NCI-H146 treated with DMSO at 0.1 percent for 48 hours (cell line): ENCODE measurements at regions not wholly inside any gene's neighbourhood (a gene's known extent, or its start where the extent isn't known, plus 50 kb on each side); places are given as distances from the start of the nearest gene placed in this dataset.

Source experiments
- DNase-seq: peaks from one replicate; lab custom pipeline; 2025; ENCODE audit not compliant: unreplicated experiment; lab: John Stamatoyannopoulos, UW

- no peak for DNase-seq
Measured at GRCh38 chr15:66832664-66833063, 130.6 kb downstream of the SMAD6 start.

- DNase-seq, result no peak
Measured at GRCh38 chr15:66833371-66833770, 131.3 kb downstream of the SMAD6 start.

GRCh38 chr15:66833803-66834202, 131.8 kb downstream of the SMAD6 start:
- no peak for DNase-seq

DNA sequence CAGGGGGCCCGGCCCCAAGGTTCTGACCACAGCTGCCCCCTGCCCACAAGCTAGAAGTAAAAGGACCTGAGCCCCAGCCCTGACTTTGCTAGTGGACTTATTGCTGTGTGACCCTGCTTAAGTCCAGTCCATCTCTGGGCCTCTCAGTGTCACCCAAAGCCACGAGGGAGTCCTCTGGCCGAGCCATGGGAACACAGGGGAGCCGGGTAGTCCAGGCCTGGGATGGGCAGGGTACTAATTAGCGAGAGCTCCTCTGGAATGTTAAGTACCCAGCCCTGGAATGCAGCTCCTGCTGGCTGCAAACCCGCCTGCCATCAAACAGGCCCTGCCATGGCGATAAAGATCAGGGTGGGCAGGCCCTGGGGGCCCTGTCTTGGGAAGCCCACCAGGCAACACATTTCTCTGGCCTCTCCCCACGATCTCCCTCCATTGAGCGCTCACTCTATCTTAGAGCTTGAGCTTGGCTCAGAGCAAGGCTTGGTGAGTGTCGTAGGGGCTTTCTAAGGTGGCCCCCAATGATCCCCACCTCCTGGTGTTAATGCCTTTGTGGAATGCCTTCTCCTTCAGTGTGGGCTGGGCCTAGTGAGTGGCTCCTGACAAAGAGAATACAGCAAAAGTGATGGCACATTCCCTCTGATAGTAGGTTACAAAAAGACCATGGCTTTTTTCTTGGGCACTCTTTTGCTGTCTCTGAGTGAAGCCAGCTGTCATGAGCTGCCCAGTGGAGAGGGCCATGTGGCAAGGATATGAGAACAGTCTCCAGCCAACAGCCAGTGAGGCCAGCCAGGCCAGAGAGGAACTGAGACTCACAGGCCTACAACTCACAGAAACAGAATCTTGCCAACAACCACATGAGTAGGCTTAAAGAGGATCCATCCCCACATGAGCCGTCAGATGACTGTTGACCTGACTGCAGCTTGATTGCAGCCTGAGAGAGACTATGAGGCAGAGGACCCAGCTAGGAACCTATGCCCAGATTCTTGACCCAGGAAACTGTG, 133.1 kb downstream of the SMAD6 start:
- DNase-seq, result no peak

DNA sequence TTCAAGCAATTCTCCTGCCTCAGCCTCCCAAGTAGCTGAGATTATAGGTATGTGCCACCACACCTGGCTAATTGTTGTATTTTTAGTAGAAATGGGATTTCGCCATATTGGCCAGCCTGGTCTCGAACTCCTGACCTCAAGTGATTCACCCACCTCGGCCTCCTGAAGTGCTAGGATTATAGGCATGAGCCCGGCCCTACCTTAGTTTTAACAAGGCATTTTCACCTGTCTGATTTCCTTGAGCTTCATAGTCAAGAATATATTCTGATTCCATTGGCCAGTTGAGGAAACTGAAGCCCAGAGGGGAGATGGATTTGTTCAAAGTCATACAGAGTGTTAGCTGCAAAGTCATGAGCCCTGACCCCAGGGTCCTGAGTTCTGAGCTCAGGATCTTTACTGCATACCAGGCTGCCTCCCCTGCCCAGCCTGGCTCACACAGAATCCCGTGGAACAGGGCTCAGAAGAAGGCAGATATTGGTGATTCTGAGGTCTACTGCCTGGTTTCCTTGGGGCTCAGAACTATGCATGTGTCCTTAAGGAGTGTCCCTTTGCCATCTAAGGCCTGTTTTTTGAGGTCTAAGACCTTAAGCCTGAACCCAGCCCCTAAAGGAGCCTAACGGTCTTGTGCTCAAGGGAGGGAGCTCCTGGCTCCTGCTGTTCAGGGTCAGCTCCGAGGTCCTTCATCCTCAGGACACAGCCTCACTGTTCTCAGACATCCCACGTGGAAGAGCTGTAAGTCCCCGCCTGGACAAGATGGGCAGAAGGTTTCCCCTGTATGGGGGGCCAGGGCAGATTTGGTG, 134.4 kb downstream of the SMAD6 start:
- no peak for DNase-seq

- DNase-seq, result no peak
Measured at GRCh38 chr15:66838202-66838601, 136.2 kb downstream of the SMAD6 start.

DNA sequence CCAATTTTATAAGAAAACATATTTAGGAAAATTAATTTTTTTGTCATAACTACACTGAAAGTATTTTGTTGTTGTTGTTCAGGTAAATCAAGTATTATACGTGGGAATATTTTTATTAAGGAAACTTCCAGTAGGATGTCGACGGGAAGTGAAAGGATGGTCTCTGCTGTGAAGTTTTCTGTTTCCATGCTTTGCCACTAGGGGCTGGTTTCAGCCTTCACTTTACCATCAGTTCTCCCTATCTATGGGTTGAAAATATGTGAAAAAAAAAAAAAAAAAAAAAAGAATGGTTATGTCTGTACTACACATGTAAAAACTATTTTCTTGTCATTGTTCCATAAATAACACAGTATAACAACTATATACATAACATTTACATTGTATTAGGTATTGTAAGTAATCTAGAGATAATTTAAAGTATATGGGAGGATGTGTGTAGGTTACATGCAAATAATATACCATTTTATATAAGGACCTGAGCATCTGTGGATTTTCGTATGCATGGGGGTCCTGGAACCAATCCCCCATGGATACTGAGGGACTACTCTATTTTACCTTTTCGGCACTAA, 136.7 kb downstream of the SMAD6 start:
- DNase-seq, result no peak

DNA sequence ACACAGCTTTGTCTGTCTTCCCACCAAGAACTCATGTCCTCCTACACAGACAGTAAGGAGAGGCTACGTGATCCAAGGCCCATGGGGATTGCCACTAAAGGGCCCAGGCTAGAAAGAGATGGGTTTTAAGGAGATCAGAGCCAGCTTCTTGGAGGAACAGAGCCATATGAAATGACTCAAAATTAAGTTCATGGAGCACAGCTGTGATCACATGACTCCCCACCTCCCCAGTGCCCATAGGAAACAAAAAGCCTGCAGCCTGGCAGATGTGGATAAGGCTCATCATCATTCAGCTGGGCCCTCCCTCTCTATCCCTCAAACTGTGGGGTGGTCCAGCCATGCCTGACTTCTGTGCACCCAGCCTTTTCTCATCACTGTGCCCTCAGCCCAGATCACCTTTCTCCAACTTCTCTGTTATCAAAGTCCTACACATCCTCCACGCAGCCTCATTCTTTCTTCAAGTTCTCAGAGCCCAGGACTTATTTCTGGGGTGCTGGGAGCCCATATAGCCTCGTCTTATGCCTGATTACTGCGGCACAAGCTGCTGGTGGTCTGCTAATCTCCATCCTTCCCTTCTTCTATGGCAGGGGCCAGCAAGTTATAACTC, 137.6 kb downstream of the SMAD6 start:
- DNase-seq, result no peak

GRCh38 chr15:66840615-66841390, 138.8 kb downstream of the SMAD6 start:
- no peak for DNase-seq

GRCh38 chr15:66841953-66842681, 140.1 kb downstream of the SMAD6 start:
- no peak for DNase-seq

GRCh38 chr15:66842710-66843441, 140.8 kb downstream of the SMAD6 start:
- no peak for DNase-seq

DNA sequence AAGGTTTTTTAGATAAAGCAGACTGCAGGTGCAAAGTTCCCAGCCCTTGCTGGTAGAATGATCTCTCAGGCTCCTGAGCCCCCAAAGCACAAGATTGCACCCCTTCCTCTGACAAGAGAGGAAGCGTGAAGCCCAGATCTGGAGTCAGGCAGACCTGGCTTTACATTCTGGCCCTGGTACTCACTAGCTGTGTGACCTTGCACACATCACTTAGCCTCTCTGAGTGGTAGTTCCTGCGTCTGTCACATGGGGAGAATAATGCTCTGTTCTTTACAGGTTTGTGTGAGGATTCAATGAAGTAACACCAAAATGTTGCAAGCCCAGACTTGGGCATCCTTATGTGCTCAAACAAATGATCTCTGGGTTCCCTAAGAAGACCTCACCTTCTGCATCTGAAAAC, 141.5 kb downstream of the SMAD6 start:
- no peak for DNase-seq

DNA sequence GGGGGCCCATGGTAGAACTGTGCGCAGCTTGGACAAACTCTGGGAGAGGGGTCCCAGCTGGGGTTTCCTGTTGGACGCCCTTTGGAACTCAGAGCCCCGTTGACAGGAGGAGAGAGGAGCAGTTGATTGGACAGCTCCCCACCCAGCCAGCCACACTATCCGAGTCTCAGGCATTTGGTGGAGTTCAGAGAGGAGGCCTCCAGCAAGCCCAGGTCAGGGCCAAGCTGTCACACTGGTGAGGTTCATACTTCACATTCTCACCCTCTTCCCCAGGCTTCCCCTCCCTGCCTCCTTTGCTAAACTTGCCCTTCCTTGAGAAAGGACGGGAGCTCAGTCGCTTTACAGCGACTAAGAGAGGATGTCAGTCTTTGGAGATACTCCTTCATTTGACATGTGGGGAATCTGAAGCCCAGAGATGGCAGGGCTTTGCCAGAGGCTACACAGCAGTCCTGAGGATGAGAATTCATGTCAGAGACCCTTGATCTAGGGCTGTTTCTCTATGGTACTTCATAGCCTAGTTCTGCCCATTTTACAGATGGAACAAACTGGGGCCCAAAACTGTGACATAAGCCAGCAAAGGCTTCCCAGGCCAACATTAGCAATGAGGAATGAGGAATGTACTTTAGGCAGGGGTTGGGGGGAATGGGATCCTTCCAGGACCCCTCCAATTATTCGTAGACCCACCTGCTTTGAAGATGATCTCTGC, 142.2 kb downstream of the SMAD6 start:
- no peak for DNase-seq

GRCh38 chr15:66844747-66845145, 142.7 kb downstream of the SMAD6 start:
- DNase-seq, result no peak

DNA sequence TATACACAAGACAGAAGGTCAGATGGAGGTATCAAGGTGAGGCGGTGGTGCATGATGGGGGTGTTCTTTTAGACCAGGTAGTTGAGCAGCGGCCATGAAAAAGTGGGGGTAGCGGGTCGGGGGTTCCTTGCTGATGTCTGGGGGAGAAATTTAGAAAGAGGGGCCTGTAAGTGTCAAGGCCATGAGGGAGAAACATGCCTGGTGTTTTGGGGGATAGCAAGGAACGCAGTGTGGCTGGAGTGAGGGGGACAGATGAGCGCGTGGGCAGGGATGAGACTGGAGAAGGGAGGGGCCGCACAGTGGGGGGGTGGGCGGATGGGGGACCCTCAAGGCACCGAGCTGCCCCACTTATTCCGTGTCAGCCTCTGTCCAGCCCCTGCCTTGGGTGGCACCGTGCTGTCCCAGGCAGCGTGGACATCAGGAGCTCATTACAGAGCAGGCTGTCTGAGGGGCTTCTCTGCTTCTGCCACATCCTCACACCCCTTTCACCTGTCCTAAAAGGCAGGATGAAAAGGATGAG, 143.3 kb downstream of the SMAD6 start:
- DNase-seq, result no peak

DNA sequence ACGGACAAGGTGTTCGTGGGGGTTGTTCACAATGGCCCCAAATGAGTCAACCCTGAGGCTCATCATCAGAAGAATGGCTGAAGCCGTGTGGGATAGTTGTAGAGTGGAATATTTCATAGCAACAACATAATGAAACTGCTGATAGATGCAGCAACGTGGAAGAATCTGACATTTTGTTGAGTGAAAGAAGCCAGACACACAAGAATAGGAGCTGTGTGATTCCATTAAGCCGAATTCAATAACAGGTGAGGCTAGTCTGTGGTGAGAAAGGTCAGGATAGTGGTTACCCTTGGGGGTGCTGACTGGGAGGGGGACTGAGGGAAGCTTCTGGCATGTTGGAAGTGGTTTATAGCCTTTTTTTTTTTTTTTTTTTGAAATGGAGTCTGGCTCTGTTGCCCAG, 144.0 kb downstream of the SMAD6 start:
- DNase-seq, result no peak

- DNase-seq, result no peak
Measured at GRCh38 chr15:66846811-66847210, 144.8 kb downstream of the SMAD6 start.

- DNase-seq, result no peak
Measured at GRCh38 chr15:66847565-66847991, 145.5 kb downstream of the SMAD6 start.
